ENCODE measurements at regions not wholly inside any gene's neighbourhood (a gene's known extent, or its start where the extent isn't known, plus 50 kb on each side); places are given as distances from the start of the nearest gene placed in this dataset.

GRCh38 chr1:70906800-70907199 is 140.8 kb downstream of the PTGER3 start:
- no peak overlapping the region for H2AK5ac ChIP-seq (ENCODE audit: insufficient read length, low read length)
- H4K91ac ChIP-seq (ENCODE audit: insufficient read length, low read depth, low read length): no peak overlapping the region
- H3K27ac Mint-ChIP-seq: no peak overlapping the region
- H3K14ac ChIP-seq (ENCODE audit: insufficient read depth, low read length): no peak overlapping the region
- peaks cover 0 to 4% of the 10 kb centered on the region in 2 experiments; a peak in 2 of 5 replicates for H3K9me3 Mint-ChIP-seq
- H3K36me3 Mint-ChIP-seq (ENCODE audit: insufficient read depth in 1 of 3, low read depth in 3 of 3): peaks cover 0 to 5% (median 0%) of the 10 kb centered on the region in 3 experiments; a peak in 3 of 7 replicates
- H3K27me3 Mint-ChIP-seq (ENCODE audit: low read depth): no peaks in the 10 kb centered on the region; the same call in 1 of the 2 replicates
- no peaks in the 10 kb centered on the region for H3K4me1 ChIP-seq (ENCODE audit: insufficient read depth, low read length)
- no peak overlapping the region for H3K9ac ChIP-seq (ENCODE audit: extremely low read depth, insufficient read length, low read length)
- no peak overlapping the region for H3T11ph ChIP-seq (ENCODE audit: low read length)
- H2BK15ac ChIP-seq (ENCODE audit: low read depth, low read length): no peak overlapping the region
- no peak overlapping the region for H2BK12ac ChIP-seq (ENCODE audit: insufficient read length, low read depth, low read length)
- H3K56ac ChIP-seq (ENCODE audit: insufficient read length, low read depth, low read length): no peak overlapping the region
- H3K27me3 ChIP-seq (ENCODE audit: insufficient read depth, low read length): no peaks in the 10 kb centered on the region
- H2BK120ac ChIP-seq (ENCODE audit: low read depth, low read length, poor library complexity, severe bottlenecking): no peak overlapping the region
- no peak overlapping the region for H3K4me3 Mint-ChIP-seq
- no peak overlapping the region for H4K5ac ChIP-seq (ENCODE audit: insufficient read length, low read depth, low read length)
- H3K27ac ChIP-seq (ENCODE audit: insufficient read length, low read depth, low read length): no peak overlapping the region
- no peak overlapping the region for H2BK5ac ChIP-seq (ENCODE audit: insufficient read length, low read length)
- no peaks in the 10 kb centered on the region for H3K23me2 ChIP-seq (ENCODE audit: insufficient read length, low read depth, low read length, poor library complexity, severe bottlenecking)
- no peaks in the 10 kb centered on the region for H3K4me1 Mint-ChIP-seq
- H3K18ac ChIP-seq (ENCODE audit: insufficient read length, low read depth, low read length): no peak overlapping the region
- no peaks in the 10 kb centered on the region for H3K79me1 ChIP-seq (ENCODE audit: insufficient read depth, low read depth, low read length, poor library complexity, severe bottlenecking)
- DNase-seq: no peak
- H3K23ac ChIP-seq (ENCODE audit: insufficient read length, low read depth, low read length): no peak overlapping the region
- H2BK20ac ChIP-seq (ENCODE audit: low read depth, low read length, poor library complexity, severe bottlenecking): no peak overlapping the region
- no peak overlapping the region for H3K4me2 ChIP-seq (ENCODE audit: insufficient read depth, insufficient read length, low read length)
- no peak overlapping the region for H2AFZ ChIP-seq (ENCODE audit: low read length)
- no peak overlapping the region for H4K8ac ChIP-seq (replicated peaks; ENCODE audit: insufficient read length, low read depth, low read length)
- H3K79me2 ChIP-seq (ENCODE audit: insufficient read depth, low read length): no peaks in the 10 kb centered on the region
- no peak overlapping the region for H3K4ac ChIP-seq (ENCODE audit: low read depth, low read length)
- no peak for TF ChIP-seq CTCF (conservative IDR thresholded peaks at IDR 0.05)
- no peaks in the 10 kb centered on the region for H4K20me1 ChIP-seq (ENCODE audit: control insufficient read depth, insufficient read depth, insufficient read length)
- H3K9me3 ChIP-seq (ENCODE audit: control insufficient read depth, low read depth, low read length): no peaks in the 10 kb centered on the region

All from H9 (cell line).